ENCODE measurements at regions not wholly inside any gene's neighbourhood (a gene's known extent, or its start where the extent isn't known, plus 50 kb on each side); places are given as distances from the start of the nearest gene placed in this dataset.

DNA sequence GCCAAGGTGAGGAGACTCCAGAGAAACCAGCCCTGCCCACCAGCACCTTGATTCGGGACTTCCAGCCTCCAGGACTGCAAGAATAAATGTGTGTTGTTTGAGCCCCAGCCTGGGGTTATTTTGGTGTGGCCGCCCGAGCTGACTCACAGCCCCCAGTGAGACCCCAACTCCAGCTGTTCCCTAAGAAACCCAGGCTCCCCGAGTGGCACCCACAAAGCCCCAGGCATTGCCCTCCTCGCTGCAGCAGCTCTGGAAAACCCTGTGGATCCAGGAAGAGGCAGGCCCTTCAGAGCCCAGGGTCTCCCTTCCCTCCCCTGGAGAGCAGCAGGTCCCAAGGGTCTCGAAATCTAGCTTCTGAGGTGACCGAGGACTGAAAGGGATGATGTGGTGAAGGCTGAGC, 69.2 kb upstream of the PPP1R26 start:
- Histone ChIP-seq H3K4me3 (ENCODE audit: insufficient read depth, low read depth, low read length) (no peak overlapping the region), H3K4me2 (ENCODE audit: low read depth, low read length) (no peak overlapping the region), H2BK15ac (ENCODE audit: low read depth, low read length) (no peak overlapping the region), H4K8ac (ENCODE audit: low read depth in 2 of 2, low read length in 2 of 2) (no peak overlapping the region), H3K4me1 (ENCODE audit: control insufficient read depth, insufficient read depth, low read length) (no peaks in the 10 kb centered on the region), H3K18ac (ENCODE audit: low read depth, low read length) (no peak overlapping the region), H3K14ac (replicated peaks; ENCODE audit: low read depth, low read length) (no peak overlapping the region), H4K91ac (ENCODE audit: insufficient read depth, low read depth, low read length) (no peak overlapping the region), H3K9me1 (ENCODE audit: insufficient read depth, low read length) (no peaks in the 10 kb centered on the region), H4K5ac (ENCODE audit: low read depth, low read length) (no peak overlapping the region), H3K27ac (ENCODE audit: insufficient read depth, low read length) (no peak overlapping the region), H3K4ac (ENCODE audit: low read depth, low read length) (no peak overlapping the region), H3K9ac (ENCODE audit: low read depth, low read length) (no peak overlapping the region), H2BK5ac (ENCODE audit: low read depth, low read length, poor library complexity, severe bottlenecking) (no peak overlapping the region), H2BK120ac (ENCODE audit: low read depth, low read length) (no peak overlapping the region), H2AK5ac (ENCODE audit: low read depth, low read length) (no peak overlapping the region), H2AFZ (replicated peaks; ENCODE audit: low read length, poor library complexity) (no peak overlapping the region), H3K79me1 (ENCODE audit: low read depth in 1 of 2, low read length in 2 of 2) (no peaks in the 10 kb centered on the region), H4K20me1 (ENCODE audit: insufficient read depth, low read length) (no peaks in the 10 kb centered on the region), H2BK20ac (ENCODE audit: low read depth, low read length) (no peak overlapping the region), H3K27me3 (ENCODE audit: control insufficient read depth, insufficient read depth, low read length) (peaks cover 2% of the 10 kb centered on the region; the same call in 1 of the 2 replicates), H3K9me3 (ENCODE audit: control insufficient read depth, insufficient read depth, low read length) (peaks cover 2% of the 10 kb centered on the region; the same call in 1 of the 2 replicates), H3K36me3 (ENCODE audit: control insufficient read depth, insufficient read depth, low read length) (no peaks in the 10 kb centered on the region), H2AK9ac (replicated peaks; ENCODE audit: low read depth, low read length, poor library complexity) (no peak overlapping the region), H3K56ac (ENCODE audit: extremely low read depth, insufficient read depth, low read length) (no peak overlapping the region), H3K23ac (ENCODE audit: low read depth, low read length) (no peak overlapping the region)
- TF ChIP-seq MAFK (IDR thresholded peaks at IDR 0.05; ENCODE audit: low read depth, low read length), result no peak
- TF ChIP-seq BHLHE40 (IDR thresholded peaks at IDR 0.05; ENCODE audit: low read depth, low read length), result no peak
- TF ChIP-seq RAD21 (IDR thresholded peaks at IDR 0.05; ENCODE audit: low read length), result no peak
- no CpG with 5 or more reads among the region's 7 CpGs for WGBS, 2 experiments (ENCODE audit: extremely low coverage in 2 of 2, insufficient read length in 1 of 2)
- intact Hi-C loops (cut with micrococcal nuclease) (loop anchor here (5.0 to 10.0 kb wide), 2 partner anchors 636 to 963 kb away; no protein-coding TSS in a partner anchor), dilution Hi-C loops (cut with HindIII; ENCODE audit: low sequenced_read_pairs, unreplicated experiment) (no loop called here), in situ Hi-C loops (cut with MboI; ENCODE audit: low sequenced_read_pairs) (no loop called here)
- no peak for DNase-seq
- ATAC-seq (ENCODE audit: low read depth), result no peak
- CTCF ChIA-PET, result interaction anchor here (1.3 kb wide), 1 partner anchor 13 kb away, joined by 3 read pairs; no protein-coding TSS in a partner anchor
- BruUV-seq (replicated peaks), result no TSS peak
- POLR2A ChIA-PET (ENCODE audit: unreplicated experiment), result no interaction called here

Measured in IMR-90 (cell line).